ENCODE measurements at regions not wholly inside any gene's neighbourhood (a gene's known extent, or its start where the extent isn't known, plus 50 kb on each side); places are given as distances from the start of the nearest gene placed in this dataset.

- H3K4me3 ChIP-seq (ENCODE audit: low read depth, low read length): no peak overlapping the region
- DNase-seq (ENCODE audit: low read depth): no peak
- TF ChIP-seq CTCF (conservative IDR thresholded peaks at IDR 0.05; ENCODE audit: low read depth, low read length): no peak
Observed at GRCh38 chr9:107064378-107064777, 201.4 kb downstream of the ZNF462 start.

- no peak for DNase-seq (ENCODE audit: low read depth)
- no peak for TF ChIP-seq CTCF (conservative IDR thresholded peaks at IDR 0.05; ENCODE audit: low read depth, low read length)
- H3K4me3 ChIP-seq (ENCODE audit: low read depth, low read length): no peak overlapping the region
Observed at GRCh38 chr9:107065549-107065948, 202.6 kb downstream of the ZNF462 start.

- no peak for DNase-seq (ENCODE audit: low read depth)
- no peak overlapping the region for H3K4me3 ChIP-seq (ENCODE audit: low read depth, low read length)
- TF ChIP-seq CTCF (conservative IDR thresholded peaks at IDR 0.05; ENCODE audit: low read depth, low read length): no peak
Observed at GRCh38 chr9:107067739-107068416, 204.9 kb downstream of the ZNF462 start.

- no peak for TF ChIP-seq CTCF (conservative IDR thresholded peaks at IDR 0.05; ENCODE audit: low read depth, low read length)
- no peak for DNase-seq (ENCODE audit: low read depth)
- H3K4me3 ChIP-seq (ENCODE audit: low read depth, low read length): no peak overlapping the region
Observed at GRCh38 chr9:107068581-107068980, 205.6 kb downstream of the ZNF462 start.

- DNase-seq (ENCODE audit: low read depth): no peak
Observed at GRCh38 chr9:107070586-107070985, 207.6 kb downstream of the ZNF462 start.

GRCh38 chr9:107078061-107078460 is 205.0 kb upstream of the RAD23B start:
- no peak for DNase-seq (ENCODE audit: low read depth)
- H3K4me3 ChIP-seq (ENCODE audit: low read depth, low read length): no peak overlapping the region
- no peak for TF ChIP-seq CTCF (conservative IDR thresholded peaks at IDR 0.05; ENCODE audit: low read depth, low read length)

More at GRCh38 chr9:107070586-107070985, 207.6 kb downstream of the ZNF462 start:
- H3K4me3 ChIP-seq (ENCODE audit: low read depth, low read length): no peak overlapping the region
- TF ChIP-seq CTCF (conservative IDR thresholded peaks at IDR 0.05; ENCODE audit: low read depth, low read length): no peak

- H3K4me3 ChIP-seq (ENCODE audit: low read depth, low read length): no peak overlapping the region
- DNase-seq (ENCODE audit: low read depth): no peak
- TF ChIP-seq CTCF (conservative IDR thresholded peaks at IDR 0.05; ENCODE audit: low read depth, low read length): no peak
Observed at GRCh38 chr9:107079589-107079988, 203.5 kb upstream of the RAD23B start.
